Muscle of leg (tissue), 3 donors: ENCODE measurements at regions not wholly inside any gene's neighbourhood (a gene's known extent, or its start where the extent isn't known, plus 50 kb on each side); places are given as distances from the start of the nearest gene placed in this dataset.
A peak's percentile ranks its signal among the peaks of the same experiment; 100 is the strongest.

Source experiments
- DNase-seq: peaks from one replicate; pipeline ENCODE4 v3.0.0; 2013
- H3K27ac ChIP-seq: one replicate; pipeline ENCODE4 v1.5.1; 2013; ENCODE audit warnings: mild to moderate bottlenecking, low read length, control low read depth
- H3K27me3 ChIP-seq: one replicate; pipeline ENCODE4 v1.6.1; 2013; ENCODE audit warnings: low read length; ENCODE audit not compliant: control insufficient read depth, insufficient read depth
- H3K36me3 ChIP-seq: one replicate; pipeline ENCODE4 v1.6.1; 2013; ENCODE audit warnings: low read length; ENCODE audit not compliant: control insufficient read depth, insufficient read depth
- H3K4me1 ChIP-seq: one replicate; pipeline ENCODE4 v1.6.1; 2013; ENCODE audit warnings: low read length; ENCODE audit not compliant: control insufficient read depth, insufficient read depth
- H3K4me3 ChIP-seq: one replicate; pipeline ENCODE4 v1.5.1; 2013; ENCODE audit warnings: low read length, control low read depth
- H3K9me3 ChIP-seq: replicated peaks from 2 replicates; pipeline ENCODE4 v1.6.1; 2013; ENCODE audit warnings: low read depth, low read length; ENCODE audit not compliant: control insufficient read depth
- WGBS: methylation state at CpG from one replicate; pipeline ENCODE4 v1.1.5; 2013; ENCODE audit warnings: missing lambda C conversion rate; ENCODE audit not compliant: insufficient coverage; 5-methylcytosine and 5-hydroxymethylcytosine counted together

GRCh38 chr12:91913651-91914050 lies 232.0 kb downstream of the BTG1 start:
- Histone ChIP-seq H3K9me3 (no peaks in the 10 kb centered on the region), H3K27ac (no peak overlapping the region)

GRCh38 chr12:91913124-91913523 lies 232.5 kb downstream of the BTG1 start:
- DNase-seq = no peak
- Histone ChIP-seq H3K36me3 (no peaks in the 10 kb centered on the region), H3K27me3 (no peaks in the 10 kb centered on the region), H3K4me1 (no peaks in the 10 kb centered on the region), H3K4me3 (no peak overlapping the region), H3K27ac (no peak overlapping the region), H3K9me3 (no peaks in the 10 kb centered on the region)

More at GRCh38 chr12:91913651-91914050, 232.0 kb downstream of the BTG1 start:
- no peak overlapping the region for H3K4me3 ChIP-seq
- no peaks in the 10 kb centered on the region for H3K36me3 ChIP-seq
- WGBS = no CpG with 5 or more reads among the region's 4 CpGs
- H3K27me3 ChIP-seq = no peaks in the 10 kb centered on the region
- H3K4me1 ChIP-seq = no peaks in the 10 kb centered on the region
- DNase-seq = no peak

- H3K4me1 ChIP-seq = no peaks in the 10 kb centered on the region
- no peak overlapping the region for H3K4me3 ChIP-seq
- no peak for DNase-seq
- H3K36me3 ChIP-seq = no peaks in the 10 kb centered on the region
- H3K27ac ChIP-seq = no peak overlapping the region
- no peaks in the 10 kb centered on the region for H3K9me3 ChIP-seq
- WGBS = no CpG with 5 or more reads among the region's 1 CpG
- no peaks in the 10 kb centered on the region for H3K27me3 ChIP-seq
Measured at GRCh38 chr12:91912178-91912577, 233.5 kb downstream of the BTG1 start.

- DNase-seq = no peak
- Histone ChIP-seq H3K4me1 (no peaks in the 10 kb centered on the region), H3K36me3 (no peaks in the 10 kb centered on the region), H3K27me3 (no peaks in the 10 kb centered on the region), H3K27ac (no peak overlapping the region), H3K4me3 (no peak overlapping the region), H3K9me3 (no peaks in the 10 kb centered on the region)
- no CpG with 5 or more reads among the region's 1 CpG for WGBS
Measured at GRCh38 chr12:91910871-91911388, 234.7 kb downstream of the BTG1 start.

GRCh38 chr12:91902860-91903683 lies 242.6 kb downstream of the BTG1 start:
- H3K36me3 ChIP-seq = no peaks in the 10 kb centered on the region
- DNase-seq = no peak
- H3K4me3 ChIP-seq = no peak overlapping the region
- no peaks in the 10 kb centered on the region for H3K27me3 ChIP-seq
- H3K27ac ChIP-seq = no peak overlapping the region
- H3K4me1 ChIP-seq = no peaks in the 10 kb centered on the region
- H3K9me3 ChIP-seq = no peaks in the 10 kb centered on the region

- Histone ChIP-seq H3K27me3 (no peaks in the 10 kb centered on the region), H3K36me3 (no peaks in the 10 kb centered on the region), H3K4me3 (no peak overlapping the region), H3K4me1 (peaks cover 3% of the 10 kb centered on the region), H3K27ac (no peak overlapping the region), H3K9me3 (no peaks in the 10 kb centered on the region)
- no peak for DNase-seq
- WGBS = no CpG with 5 or more reads among the region's 3 CpGs
Measured at GRCh38 chr12:91901381-91902074, 244.1 kb downstream of the BTG1 start.

DNA sequence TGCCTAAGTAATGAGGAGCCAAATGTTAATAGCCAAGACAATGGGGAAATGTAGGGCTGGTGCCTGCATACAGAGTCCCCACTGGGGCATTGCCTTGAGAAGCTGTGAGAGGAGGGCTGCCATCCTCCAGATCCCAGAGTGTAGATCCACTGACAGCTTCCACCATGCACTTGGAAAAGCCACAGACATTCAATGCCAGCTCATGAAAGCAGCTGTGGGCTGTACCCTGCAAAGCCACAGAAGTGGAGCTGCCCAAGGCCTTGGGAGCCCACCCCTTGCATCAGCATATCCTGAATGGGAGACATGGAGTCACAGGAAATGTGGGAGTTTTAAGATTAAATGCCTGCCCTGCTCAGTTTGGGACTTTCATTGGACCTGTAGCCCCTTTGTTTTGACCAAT lies 244.7 kb downstream of the BTG1 start:
- Histone ChIP-seq H3K9me3 (no peaks in the 10 kb centered on the region), H3K27ac (no peak overlapping the region), H3K4me1 (peaks cover 3% of the 10 kb centered on the region), H3K27me3 (no peaks in the 10 kb centered on the region), H3K36me3 (no peaks in the 10 kb centered on the region), H3K4me3 (no peak overlapping the region)
- DNase-seq = no peak

- H3K27ac ChIP-seq = no peak overlapping the region
- H3K4me1 ChIP-seq = peaks cover 3% of the 10 kb centered on the region
- no peak for DNase-seq
- no peaks in the 10 kb centered on the region for H3K27me3 ChIP-seq
- WGBS = no CpG with 5 or more reads among the region's 1 CpG
- no peaks in the 10 kb centered on the region for H3K9me3 ChIP-seq
- no peaks in the 10 kb centered on the region for H3K36me3 ChIP-seq
- H3K4me3 ChIP-seq = no peak overlapping the region
Measured at GRCh38 chr12:91899056-91899455, 246.6 kb downstream of the BTG1 start.

- Histone ChIP-seq H3K4me3 (no peak overlapping the region), H3K4me1 (peaks cover 7% of the 10 kb centered on the region), H3K36me3 (no peaks in the 10 kb centered on the region), H3K27me3 (no peaks in the 10 kb centered on the region), H3K9me3 (no peaks in the 10 kb centered on the region), H3K27ac (peak overlapping the region; percentile 16)
- no peak for DNase-seq
- 95% methylated on average over 5 of the region's 5 CpGs for WGBS
Measured at GRCh38 chr12:91897025-91897515, 248.6 kb downstream of the BTG1 start.

- Histone ChIP-seq H3K36me3 (no peaks in the 10 kb centered on the region), H3K27ac (peak overlapping the region; percentile 44), H3K9me3 (no peaks in the 10 kb centered on the region), H3K4me1 (peaks cover 7% of the 10 kb centered on the region), H3K27me3 (no peaks in the 10 kb centered on the region), H3K4me3 (no peak overlapping the region)
- 29% methylated on average over 3 of the region's 5 CpGs for WGBS
- peak; percentile 87 for DNase-seq
Measured at GRCh38 chr12:91896286-91897024, 249.2 kb downstream of the BTG1 start.
